NCI-H69 (cell line): ENCODE measurements at regions not wholly inside any gene's neighbourhood (a gene's known extent, or its start where the extent isn't known, plus 50 kb on each side); places are given as distances from the start of the nearest gene placed in this dataset.
"Not testable (repeated sequence)": the region's sequence is repeated elsewhere in the genome, so short reads cannot be mapped to it uniquely, and the experiment has no call there.

ENCODE experiments used
- DNase-seq: peaks from one replicate; lab custom pipeline; 2025; lab: John Stamatoyannopoulos, UW

DNA sequence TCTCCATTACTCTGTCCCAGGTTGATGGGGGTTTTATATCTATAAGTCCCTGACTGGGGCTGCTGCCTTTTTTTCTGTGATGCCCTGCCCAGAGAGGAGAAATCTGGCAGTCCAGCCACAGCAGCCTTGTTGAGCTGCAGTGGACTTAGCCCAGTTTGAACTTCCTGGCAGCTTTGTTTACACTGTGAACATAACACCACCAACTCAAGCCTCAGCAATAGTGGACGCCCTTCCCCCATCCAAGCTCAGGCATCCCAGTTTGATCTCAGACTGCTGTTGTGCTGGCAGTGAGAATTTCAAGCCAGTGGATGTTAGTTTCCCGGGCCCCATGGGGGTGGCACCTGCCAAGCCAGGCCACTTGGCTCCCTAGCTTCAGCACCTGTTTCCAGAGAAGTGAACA, 298.5 kb upstream of the KDM5D start:
- no peak for DNase-seq

DNA sequence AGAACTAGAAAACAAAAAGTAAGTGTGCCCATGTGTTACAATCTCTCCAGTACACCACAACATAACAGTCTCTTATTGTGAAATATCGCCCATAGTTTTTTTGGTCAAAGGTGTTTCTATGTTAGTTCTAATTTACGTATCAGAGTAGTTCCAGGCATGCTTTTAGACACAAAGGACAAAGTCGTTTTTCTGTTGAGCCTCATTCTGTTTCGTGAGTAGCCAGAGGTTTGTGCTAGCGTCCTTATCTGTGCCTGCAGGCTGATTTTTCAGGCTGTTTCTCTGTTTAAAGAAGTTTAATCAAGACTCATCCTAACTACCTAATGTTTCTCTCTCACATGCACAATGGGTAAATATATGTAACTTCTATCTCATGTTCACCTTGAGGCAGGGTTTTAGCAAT, 281.1 kb upstream of the KDM5D start:
- no peak for DNase-seq

DNA sequence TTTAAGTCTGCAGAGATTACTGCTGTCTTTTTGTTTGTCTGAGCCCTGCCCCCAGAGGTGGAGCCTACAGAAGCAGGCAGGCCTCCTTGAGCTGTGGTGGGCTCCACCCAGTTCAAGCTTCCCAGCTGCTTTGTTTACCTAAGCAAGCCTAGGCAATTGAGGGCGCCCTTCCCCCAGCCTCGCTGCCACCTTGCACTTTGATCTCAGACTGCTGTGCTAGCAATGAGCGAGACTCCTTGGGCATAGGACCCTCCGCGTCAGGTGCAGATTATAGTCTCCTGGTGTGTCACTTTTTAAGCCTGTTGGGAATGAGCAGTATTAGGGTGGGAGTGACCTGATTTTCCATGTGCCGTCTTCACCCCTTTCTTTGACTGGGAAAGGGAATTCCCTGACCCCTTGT, 248.9 kb upstream of the KDM5D start:
- DNase-seq: not testable (repeated sequence)

DNA sequence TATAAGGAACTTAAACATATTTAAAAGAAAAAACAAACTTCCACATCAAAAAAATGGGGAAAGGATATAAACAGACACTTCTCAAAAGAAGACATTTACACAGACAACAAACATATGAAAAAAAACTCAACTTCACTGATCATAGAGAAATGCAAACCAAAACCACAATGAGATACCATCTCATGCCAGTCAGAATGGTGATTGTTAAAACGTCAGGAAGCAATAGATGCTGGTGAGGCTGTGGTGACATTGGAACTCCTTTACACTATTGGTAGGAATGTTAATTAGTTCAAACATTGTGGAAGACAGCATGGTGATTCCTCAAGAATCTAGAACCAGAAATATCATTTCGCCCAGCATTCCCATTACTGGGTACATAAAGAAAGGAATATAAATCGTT, 228.5 kb upstream of the KDM5D start:
- no peak for DNase-seq

DNA sequence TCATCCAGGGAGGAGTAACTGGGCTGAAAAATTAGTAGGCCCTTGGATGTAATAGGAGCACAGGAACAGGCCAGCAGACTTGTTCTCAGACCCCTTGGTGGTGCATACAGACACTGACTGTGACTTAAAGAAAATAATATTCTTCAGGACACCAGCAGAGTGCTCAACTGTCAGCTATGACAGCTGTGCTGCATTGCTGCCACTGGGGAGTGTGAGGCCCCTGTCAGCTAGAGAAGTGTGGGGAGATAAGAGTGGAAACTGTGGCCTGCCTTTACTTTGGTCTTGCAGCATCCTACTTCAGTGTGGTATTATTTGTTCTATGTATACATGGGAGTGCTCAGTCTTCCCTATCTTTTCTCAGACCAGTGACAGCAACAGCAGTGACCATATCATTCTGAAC, 203.2 kb upstream of the KDM5D start:
- no peak for DNase-seq

DNA sequence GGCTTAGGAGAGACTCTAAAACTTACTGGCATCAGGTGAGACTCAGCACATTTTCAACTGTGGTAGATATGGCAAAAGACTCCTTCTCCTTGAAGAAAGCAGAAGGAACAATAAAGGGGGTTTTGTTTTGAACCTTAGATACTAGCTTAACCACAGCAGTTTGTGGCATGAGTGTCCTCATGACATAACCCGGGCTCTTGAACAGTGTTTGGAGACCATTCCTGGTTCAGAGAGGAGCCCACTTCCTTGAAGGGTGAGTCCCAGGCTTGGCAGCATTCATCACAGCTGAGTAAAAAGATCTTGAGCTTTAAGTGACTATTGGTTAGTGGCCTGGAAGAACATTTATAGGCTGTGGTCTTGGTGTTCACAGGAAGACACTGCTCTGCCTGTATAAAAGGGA, 154.5 kb upstream of the KDM5D start:
- no peak for DNase-seq

DNA sequence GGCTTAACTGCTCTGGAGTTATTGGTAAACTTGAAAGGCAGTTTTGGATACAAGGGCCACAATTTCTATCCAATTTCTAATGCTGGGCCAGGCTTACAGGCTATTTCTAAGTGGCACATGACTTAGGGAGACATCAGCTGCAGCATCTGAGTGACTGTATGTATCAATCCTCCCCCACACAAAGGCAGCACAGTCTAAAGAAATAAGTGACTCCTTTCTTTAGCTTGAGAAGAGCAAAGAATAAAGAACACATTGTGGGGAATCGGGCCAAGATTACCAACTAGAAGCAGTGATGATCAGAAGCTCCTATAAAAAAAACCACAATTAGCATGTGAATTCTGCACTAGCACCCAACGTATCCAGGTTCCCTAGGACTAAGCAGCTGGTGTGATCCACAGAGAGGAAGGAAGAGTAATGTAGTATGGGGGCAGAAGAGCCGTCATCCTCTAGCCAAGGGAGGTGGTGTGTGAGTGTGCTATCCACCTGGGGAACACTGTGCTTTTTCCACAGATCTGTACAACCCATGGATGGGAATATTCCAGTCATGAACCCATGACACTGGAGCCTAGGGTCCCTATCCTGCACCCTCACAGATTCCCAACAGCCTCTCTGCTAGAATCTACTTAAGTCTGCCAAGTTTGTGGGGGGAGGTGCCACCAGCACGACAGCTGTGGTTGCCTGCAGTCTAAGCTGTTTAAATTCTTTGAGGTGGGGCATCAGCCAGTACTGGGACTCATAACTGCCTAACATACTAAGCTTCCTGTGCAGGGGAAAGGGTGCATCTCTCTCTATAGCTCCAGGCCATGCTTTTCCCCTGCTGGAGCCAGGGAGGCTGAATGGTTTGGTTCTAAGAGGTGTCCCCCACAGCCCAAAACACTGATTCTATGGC, 147.8 kb upstream of the KDM5D start:
- DNase-seq: no peak

DNA sequence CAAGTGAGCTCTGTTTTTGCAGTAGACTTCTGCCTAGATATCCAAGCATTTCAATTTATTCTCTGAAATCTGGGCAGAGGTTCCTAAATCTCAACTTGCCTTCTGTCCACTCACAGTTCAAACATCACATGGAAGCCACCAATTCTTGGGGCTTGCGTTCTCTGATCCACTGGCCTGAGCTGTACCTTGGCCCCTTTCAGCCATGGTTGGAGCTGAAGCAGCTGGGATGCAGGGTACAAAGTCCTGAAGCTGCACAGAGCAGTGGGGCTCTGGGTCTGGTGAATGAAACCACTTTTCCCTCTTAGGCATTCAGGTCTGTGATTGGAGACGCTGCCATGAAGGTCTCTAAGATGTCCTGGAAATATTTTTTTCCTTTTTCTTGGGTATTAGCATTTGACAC, 137.6 kb upstream of the KDM5D start:
- DNase-seq: no peak

DNA sequence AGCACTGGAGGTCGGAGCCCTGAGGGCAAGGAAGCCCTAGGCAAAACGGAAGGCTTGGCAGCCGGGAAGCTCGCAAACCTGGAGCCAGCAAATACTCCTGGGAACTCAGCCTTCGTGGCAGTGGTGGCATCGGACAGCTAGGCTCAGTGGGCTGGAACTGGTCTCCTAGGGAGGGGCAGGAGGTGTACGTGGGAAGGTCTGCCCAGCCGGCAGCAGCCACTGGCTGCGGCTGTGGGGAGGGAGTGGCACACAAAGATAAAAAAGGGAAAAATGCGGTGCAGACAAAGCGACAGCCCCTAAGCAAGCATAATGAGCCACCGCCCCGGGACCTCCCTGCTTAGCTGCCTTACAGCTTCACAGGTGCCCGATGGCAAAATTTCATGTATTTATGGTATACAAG, 125.2 kb upstream of the KDM5D start:
- no peak for DNase-seq

DNA sequence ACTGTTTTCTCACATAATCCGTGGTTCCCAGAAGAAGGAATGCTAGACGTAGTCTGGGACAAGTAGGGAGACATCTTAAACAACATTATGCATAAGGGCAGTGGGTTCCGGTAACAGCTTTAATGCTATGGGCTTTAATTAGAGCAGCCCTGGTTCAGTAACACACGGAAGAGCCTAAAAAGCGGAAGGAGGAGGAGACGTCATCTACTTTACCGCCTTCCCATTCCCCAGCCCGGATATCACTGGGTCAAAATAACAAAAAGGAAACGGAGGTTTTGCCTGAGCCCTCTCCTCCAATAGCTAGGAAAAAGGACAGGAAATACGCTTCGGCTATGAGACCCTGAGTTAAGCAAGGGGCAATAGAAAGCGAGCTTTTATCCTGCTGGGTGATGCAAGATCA, 124.8 kb upstream of the KDM5D start:
- DNase-seq: no peak

DNA sequence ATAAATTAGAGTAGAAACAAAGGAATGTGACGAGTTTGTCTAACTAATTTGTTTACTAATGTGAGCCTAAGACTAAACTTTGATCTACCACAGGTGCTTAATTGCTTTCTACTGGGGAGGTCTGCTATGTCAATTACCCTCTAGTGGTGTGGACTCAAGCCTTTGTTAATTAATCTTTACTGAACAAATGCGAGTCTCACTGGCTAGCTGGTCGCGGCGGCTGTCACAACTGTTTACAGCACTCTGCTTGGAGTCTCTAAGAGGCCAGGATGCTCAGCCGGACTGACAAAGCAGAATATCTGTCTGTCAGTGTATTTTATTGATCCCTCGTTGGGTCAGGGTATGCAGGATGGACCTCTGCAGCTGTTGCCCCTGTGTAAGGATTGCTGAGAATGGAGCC, 124.1 kb upstream of the KDM5D start:
- DNase-seq: no peak

DNA sequence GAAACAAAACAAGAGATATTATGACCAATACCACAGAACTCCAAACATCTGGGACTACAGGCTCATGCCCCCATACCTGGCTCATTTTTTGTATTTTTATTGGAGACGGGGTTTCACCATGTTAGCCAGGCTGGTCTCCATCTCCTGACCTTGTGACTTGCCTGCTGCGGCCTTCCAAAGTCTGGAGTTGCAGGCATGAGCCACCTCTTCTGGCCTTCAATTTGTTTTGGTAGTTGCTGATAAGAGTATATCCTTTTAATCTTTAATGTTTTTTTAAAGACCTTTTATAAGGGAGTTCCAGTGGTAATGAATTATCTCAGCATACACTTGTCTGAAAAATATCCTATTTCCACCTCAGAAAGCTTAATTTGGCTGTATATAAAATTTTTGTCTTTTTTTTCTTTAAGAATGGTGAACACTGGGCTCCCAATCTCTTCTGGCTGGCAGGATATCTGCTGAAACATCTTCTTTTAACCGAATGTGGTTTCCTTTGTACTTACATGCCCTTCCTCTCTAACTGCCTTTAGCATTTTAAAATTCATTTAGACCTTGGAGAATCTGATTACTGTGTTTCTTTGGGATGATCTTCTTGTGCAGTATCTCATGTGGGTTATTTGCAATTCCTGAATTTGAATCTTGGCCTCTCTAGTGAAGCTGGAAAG, 112.1 kb upstream of the KDM5D start:
- no peak for DNase-seq

DNA sequence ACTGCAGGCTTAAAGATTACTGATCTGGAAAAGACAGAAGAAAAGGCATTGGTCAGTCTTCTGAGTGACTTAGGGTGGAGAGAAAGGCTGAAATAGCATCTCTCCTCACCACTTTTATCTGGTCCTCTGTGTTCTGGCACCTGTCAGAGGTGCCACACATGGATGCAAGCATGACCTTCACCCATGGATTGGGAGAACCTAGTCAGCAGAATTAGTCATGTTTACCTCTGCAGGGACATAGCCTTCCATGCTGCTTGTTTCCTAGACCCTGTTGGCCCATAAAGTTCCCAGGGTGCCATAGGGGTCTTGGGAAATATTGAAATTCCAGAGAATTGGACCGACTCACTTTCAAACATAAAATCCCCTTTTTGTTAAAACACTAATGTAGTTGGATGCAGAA, 98.4 kb upstream of the KDM5D start:
- no peak for DNase-seq

DNA sequence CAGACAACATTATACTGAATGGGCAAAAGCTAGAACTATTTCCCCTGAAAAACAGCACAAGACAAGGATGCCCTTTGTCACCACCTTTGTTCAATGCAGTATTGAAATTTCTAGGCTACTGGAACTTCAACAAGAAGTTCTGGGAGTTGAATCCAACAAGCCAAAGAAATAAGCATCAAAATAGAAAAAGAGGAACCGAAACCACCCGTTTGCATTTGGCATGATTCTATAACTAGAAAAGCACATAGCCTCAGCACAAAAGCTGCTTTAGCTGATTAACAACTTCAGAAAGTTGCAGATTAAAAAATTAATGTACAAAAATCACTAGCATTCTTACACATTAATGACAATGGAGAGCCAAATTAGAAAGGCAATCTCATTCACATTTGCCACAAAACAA, 79.6 kb upstream of the KDM5D start:
- no peak for DNase-seq

DNA sequence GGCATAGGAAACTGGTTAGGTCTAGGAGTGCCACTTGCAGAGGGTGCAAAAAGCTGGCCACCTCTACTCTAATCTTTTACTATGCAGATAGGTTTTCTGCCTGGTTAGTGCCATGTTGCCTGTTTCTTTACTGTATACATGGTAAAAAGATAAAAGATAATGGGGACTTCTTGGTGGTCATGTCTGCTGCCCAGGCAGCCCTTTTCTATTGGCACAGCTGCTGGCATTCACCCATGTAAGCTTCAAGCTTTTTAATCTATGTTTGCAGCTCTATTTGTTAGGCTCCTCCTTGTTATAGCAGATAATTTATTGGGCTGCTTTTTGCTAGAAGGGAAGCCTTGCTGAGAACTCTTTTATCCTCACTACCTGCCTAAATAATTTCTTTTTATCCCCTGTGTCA, 74.0 kb upstream of the KDM5D start:
- DNase-seq: no peak

DNA sequence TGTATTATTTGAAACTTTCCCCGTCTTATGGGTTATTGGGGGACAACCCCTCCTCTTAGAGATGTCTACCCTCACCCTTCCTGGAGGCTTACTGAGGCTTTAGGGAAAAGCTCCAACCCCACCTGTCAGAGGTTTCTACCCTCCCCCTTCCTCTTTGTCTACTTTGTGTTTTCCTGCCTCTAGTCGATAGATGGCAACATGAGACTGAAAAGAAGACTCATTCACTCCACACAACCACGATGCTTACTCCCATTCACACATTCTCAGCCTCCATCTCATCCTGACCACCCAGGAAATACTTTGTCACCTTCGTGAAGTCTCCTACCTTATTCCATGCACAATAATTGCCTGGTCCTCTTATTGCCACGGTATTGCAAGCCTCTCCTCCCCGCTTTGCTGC, 72.4 kb upstream of the KDM5D start:
- DNase-seq: peak; percentile 9

DNA sequence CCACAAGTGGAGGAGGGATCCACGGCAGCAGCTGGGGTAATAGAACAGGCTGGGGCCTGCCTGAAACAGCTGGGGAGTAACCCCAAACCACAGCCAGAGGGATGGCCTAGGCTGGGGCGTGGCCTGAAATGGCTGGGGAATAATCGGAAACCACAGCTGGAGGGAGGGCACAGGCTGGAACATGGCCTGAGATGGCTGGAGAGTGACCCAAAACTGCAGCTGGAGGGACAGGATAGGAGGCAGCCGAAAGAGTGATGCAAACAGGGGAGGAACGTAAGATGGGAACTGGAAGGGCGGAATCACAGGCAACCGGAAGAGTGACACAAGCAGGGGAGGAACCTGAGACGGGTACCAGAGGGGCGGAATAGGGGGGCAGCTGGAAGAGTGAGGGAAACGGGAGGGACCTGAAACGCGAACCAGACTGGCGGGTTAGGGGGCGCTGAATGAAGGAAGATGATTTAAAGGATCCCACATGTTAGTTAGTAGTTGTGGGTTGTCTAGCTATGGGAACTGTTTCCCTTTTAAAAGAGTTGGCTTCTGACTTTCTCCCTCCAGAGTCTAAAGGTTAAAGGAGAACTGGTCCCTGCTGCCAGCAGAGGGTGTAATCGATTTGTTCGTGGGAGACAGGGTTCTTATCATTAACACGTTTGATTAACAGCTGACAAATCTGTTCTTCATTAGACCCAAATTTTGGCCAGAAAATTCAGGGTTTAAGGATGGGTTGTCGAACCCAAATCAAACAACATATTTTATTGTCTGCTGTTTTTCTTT, 71.7 kb upstream of the KDM5D start:
- no peak for DNase-seq
